WTC11 (cell line): ENCODE measurements at regions not wholly inside any gene's neighbourhood (a gene's known extent, or its start where the extent isn't known, plus 50 kb on each side); places are given as distances from the start of the nearest gene placed in this dataset.

Experiments used
- CBFB ChIP-seq: sonication (generic); formaldehyde crosslinking; IDR thresholded peaks from 2 replicates; pipeline ENCODE4 v1.8.1; 2022; ENCODE audit warnings: mild to moderate bottlenecking, low read depth, missing genetic modification reagents
- CREM ChIP-seq: sonication (generic); formaldehyde crosslinking; IDR thresholded peaks from 2 replicates; pipeline ENCODE4 v1.8.1; 2022; ENCODE audit warnings: mild to moderate bottlenecking, missing genetic modification reagents, moderate library complexity
- CTCF ChIP-seq: fragments of 200-600 bp; IDR thresholded peaks from 2 replicates; pipeline ENCODE4 v1.8.0; 2022; ENCODE audit warnings: antibody characterized with exemption
- MXD4 ChIP-seq: fragments of 250-450 bp; sonication (Bioruptor Pico); IDR thresholded peaks from 2 replicates; pipeline ENCODE4 v1.8.0; 2021; ENCODE audit warnings: mild to moderate bottlenecking, moderate library complexity, borderline replicate concordance
- TEAD4 ChIP-seq: sonication (generic); formaldehyde crosslinking; IDR thresholded peaks from 2 replicates; pipeline ENCODE4 v1.8.0; 2022; ENCODE audit warnings: mild to moderate bottlenecking, missing genetic modification reagents
- ZNF263 ChIP-seq: sonication (generic); formaldehyde crosslinking; IDR thresholded peaks from 2 replicates; pipeline ENCODE4 v1.8.1; 2022; ENCODE audit warnings: low read depth, mild to moderate bottlenecking, moderate library complexity, missing genetic modification reagents
- ZNF512 ChIP-seq: sonication (generic); formaldehyde crosslinking; IDR thresholded peaks from 2 replicates; pipeline ENCODE4 v1.8.1; 2022; ENCODE audit warnings: missing genetic modification reagents, borderline replicate concordance

GRCh38 chr10:71143610-71144009, 68.8 kb upstream of the UNC5B start:
- no peak for TF ChIP-seq ZNF263
- no peak for TF ChIP-seq ZNF512 (CRISPR knock-in tag)
- no peak for TF ChIP-seq MXD4 (CRISPR knock-in tag)
- no peak for TF ChIP-seq TEAD4
- no peak for TF ChIP-seq CTCF
- TF ChIP-seq CBFB: no peak
- no peak for TF ChIP-seq CREM
